ENCODE measurements at regions not wholly inside any gene's neighbourhood (a gene's known extent, or its start where the extent isn't known, plus 50 kb on each side); places are given as distances from the start of the nearest gene placed in this dataset.

- WGBS = 96% methylated on average over 7 of the region's 7 CpGs
- no peaks in the 10 kb centered on the region for H3K36me3 ChIP-seq
- DNase-seq (ENCODE audit: low spot score) = no peak
- no peak for TF ChIP-seq POLR2AphosphoS5 (IDR thresholded peaks at IDR 0.05)
- TF ChIP-seq CTCF (IDR thresholded peaks at IDR 0.05) = no peak
- TF ChIP-seq POLR2A (IDR thresholded peaks at IDR 0.05) = no peak
- H3K27me3 ChIP-seq (replicated peaks; ENCODE audit: insufficient read depth) = no peaks in the 10 kb centered on the region
- H3K4me1 ChIP-seq (replicated peaks) = no peaks in the 10 kb centered on the region
- H3K4me3 ChIP-seq = no peak overlapping the region
- no peak overlapping the region for H3K27ac ChIP-seq
- intact Hi-C loops (cut with DNase I) = no loop called here
- no peaks in the 10 kb centered on the region for H3K9me3 ChIP-seq
Observed at GRCh38 chr10:28959850-28960501, 282.7 kb downstream of the BAMBI start.

GRCh38 chr10:28962768-28963167 is 285.4 kb downstream of the BAMBI start:
- Histone ChIP-seq H3K36me3 (no peaks in the 10 kb centered on the region), H3K27me3 (replicated peaks; ENCODE audit: insufficient read depth) (no peaks in the 10 kb centered on the region), H3K4me1 (replicated peaks) (no peaks in the 10 kb centered on the region), H3K27ac (no peak overlapping the region), H3K9me3 (no peaks in the 10 kb centered on the region), H3K4me3 (no peak overlapping the region)
- no peak for DNase-seq (ENCODE audit: low spot score)
- intact Hi-C loops (cut with DNase I) = no loop called here
- WGBS = 90% methylated on average over 4 of the region's 4 CpGs
- TF ChIP-seq CTCF (IDR thresholded peaks at IDR 0.05) (no peak), POLR2AphosphoS5 (IDR thresholded peaks at IDR 0.05) (no peak), POLR2A (IDR thresholded peaks at IDR 0.05) (no peak)

- Histone ChIP-seq H3K9me3 (no peaks in the 10 kb centered on the region), H3K4me1 (replicated peaks) (no peaks in the 10 kb centered on the region), H3K27ac (no peak overlapping the region), H3K36me3 (no peaks in the 10 kb centered on the region), H3K27me3 (replicated peaks; ENCODE audit: insufficient read depth) (no peaks in the 10 kb centered on the region), H3K4me3 (no peak overlapping the region)
- TF ChIP-seq POLR2A (IDR thresholded peaks at IDR 0.05) (no peak), CTCF (IDR thresholded peaks at IDR 0.05) (no peak), POLR2AphosphoS5 (IDR thresholded peaks at IDR 0.05) (no peak)
- intact Hi-C loops (cut with DNase I) = no loop called here
- 94% methylated on average over 5 of the region's 5 CpGs for WGBS
- no peak for DNase-seq (ENCODE audit: low spot score)
Observed at GRCh38 chr10:28963539-28964221, 286.4 kb downstream of the BAMBI start.

GRCh38 chr10:28965937-28966336 is 288.6 kb downstream of the BAMBI start:
- 89% methylated on average over 3 of the region's 3 CpGs for WGBS
- H3K4me3 ChIP-seq = no peak overlapping the region
- no peaks in the 10 kb centered on the region for H3K36me3 ChIP-seq
- intact Hi-C loops (cut with DNase I) = no loop called here
- H3K9me3 ChIP-seq = no peaks in the 10 kb centered on the region
- H3K27me3 ChIP-seq (replicated peaks; ENCODE audit: insufficient read depth) = no peaks in the 10 kb centered on the region
- H3K4me1 ChIP-seq (replicated peaks) = no peaks in the 10 kb centered on the region
- no peak for DNase-seq (ENCODE audit: low spot score)
- no peak for TF ChIP-seq CTCF (IDR thresholded peaks at IDR 0.05)
- TF ChIP-seq POLR2AphosphoS5 (IDR thresholded peaks at IDR 0.05) = no peak
- no peak for TF ChIP-seq POLR2A (IDR thresholded peaks at IDR 0.05)
- no peak overlapping the region for H3K27ac ChIP-seq

- no peak overlapping the region for H3K27ac ChIP-seq
- no peaks in the 10 kb centered on the region for H3K9me3 ChIP-seq
- no peak for TF ChIP-seq POLR2A (IDR thresholded peaks at IDR 0.05)
- TF ChIP-seq POLR2AphosphoS5 (IDR thresholded peaks at IDR 0.05) = no peak
- no peak for TF ChIP-seq CTCF (IDR thresholded peaks at IDR 0.05)
- no peaks in the 10 kb centered on the region for H3K36me3 ChIP-seq
- DNase-seq (ENCODE audit: low spot score) = no peak
- H3K4me3 ChIP-seq = no peak overlapping the region
- intact Hi-C loops (cut with DNase I) = no loop called here
- H3K27me3 ChIP-seq (replicated peaks; ENCODE audit: insufficient read depth) = no peaks in the 10 kb centered on the region
- 91% methylated on average over 2 of the region's 2 CpGs for WGBS
- H3K4me1 ChIP-seq (replicated peaks) = no peaks in the 10 kb centered on the region
Observed at GRCh38 chr10:28967031-28967430, 289.7 kb downstream of the BAMBI start.
